Body of pancreas (tissue), 4 donors: ENCODE measurements at regions not wholly inside any gene's neighbourhood (a gene's known extent, or its start where the extent isn't known, plus 50 kb on each side); places are given as distances from the start of the nearest gene placed in this dataset.

ENCODE experiments used
- POLR2A ChIP-seq, 3 donors: fragments of 450-650 bp; IDR thresholded peaks; one replicate each; pipeline ENCODE4 v1.6.1; 2016; ENCODE audit warnings: antibody characterized with exemption in 3 of 3, mild to moderate bottlenecking in 2 of 3
- TF ChIP-seq, protein P1 (sequence below), 7 experiments: fragments of 450-650 bp in 4 of 7; fragments of 200-600 bp in 3 of 7; sonication (generic) in 3 of 7; IDR thresholded peaks; one replicate each; pipeline ENCODE4 v1.5.1; 2016 to 2019; ENCODE audit warnings: antibody characterized with exemption in 7 of 7

DNA sequence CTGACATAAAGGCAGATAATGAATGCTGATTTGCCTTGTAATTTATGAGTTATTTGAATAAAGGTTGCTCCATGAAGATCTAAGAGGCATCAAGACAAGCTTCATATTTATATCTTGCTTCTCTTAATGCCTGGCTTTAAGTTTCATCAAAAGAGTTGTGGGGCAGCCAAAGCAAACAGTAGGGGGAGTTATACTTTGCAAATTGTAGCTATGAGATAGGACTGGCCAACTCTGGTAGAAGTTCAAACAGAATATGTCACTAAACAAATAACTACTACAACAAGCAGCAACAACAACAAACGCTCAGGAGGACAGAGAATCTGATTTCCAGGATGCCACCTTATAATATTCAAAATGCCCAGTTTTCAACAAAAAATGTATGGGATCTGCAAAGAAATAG is 69.1 kb upstream of the PLAC1 start:
- TF ChIP-seq, protein P1, sequence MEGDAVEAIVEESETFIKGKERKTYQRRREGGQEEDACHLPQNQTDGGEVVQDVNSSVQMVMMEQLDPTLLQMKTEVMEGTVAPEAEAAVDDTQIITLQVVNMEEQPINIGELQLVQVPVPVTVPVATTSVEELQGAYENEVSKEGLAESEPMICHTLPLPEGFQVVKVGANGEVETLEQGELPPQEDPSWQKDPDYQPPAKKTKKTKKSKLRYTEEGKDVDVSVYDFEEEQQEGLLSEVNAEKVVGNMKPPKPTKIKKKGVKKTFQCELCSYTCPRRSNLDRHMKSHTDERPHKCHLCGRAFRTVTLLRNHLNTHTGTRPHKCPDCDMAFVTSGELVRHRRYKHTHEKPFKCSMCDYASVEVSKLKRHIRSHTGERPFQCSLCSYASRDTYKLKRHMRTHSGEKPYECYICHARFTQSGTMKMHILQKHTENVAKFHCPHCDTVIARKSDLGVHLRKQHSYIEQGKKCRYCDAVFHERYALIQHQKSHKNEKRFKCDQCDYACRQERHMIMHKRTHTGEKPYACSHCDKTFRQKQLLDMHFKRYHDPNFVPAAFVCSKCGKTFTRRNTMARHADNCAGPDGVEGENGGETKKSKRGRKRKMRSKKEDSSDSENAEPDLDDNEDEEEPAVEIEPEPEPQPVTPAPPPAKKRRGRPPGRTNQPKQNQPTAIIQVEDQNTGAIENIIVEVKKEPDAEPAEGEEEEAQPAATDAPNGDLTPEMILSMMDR (IDR thresholded peaks at IDR 0.05): peak in 4 of 7 experiments; percentile 18 to 29 (median 26)
- TF ChIP-seq POLR2A (IDR thresholded peaks at IDR 0.05): no peak
